Glutamatergic neuron (in vitro differentiated cells): ENCODE measurements at regions not wholly inside any gene's neighbourhood (a gene's known extent, or its start where the extent isn't known, plus 50 kb on each side); places are given as distances from the start of the nearest gene placed in this dataset.

Source experiments
- DNase-seq: peaks from one replicate; pipeline ENCODE4 v3.0.0; 2022
- H3K27ac Mint-ChIP-seq: one replicate; pipeline ENCODE4 v1.8.0; 2020; ENCODE audit warnings: mild to moderate bottlenecking, mixed read lengths, inconsistent platforms; ENCODE audit not compliant: unreplicated experiment
- H3K27me3 Mint-ChIP-seq: one replicate; pipeline ENCODE4 v1.8.0; 2020; ENCODE audit warnings: mild to moderate bottlenecking, moderate library complexity, mixed read lengths, inconsistent platforms; ENCODE audit not compliant: unreplicated experiment
- H3K36me3 Mint-ChIP-seq: one replicate; pipeline ENCODE4 v1.8.0; 2020; ENCODE audit warnings: mild to moderate bottlenecking, mixed read lengths, inconsistent platforms; ENCODE audit not compliant: unreplicated experiment
- H3K4me1 Mint-ChIP-seq: one replicate; pipeline ENCODE4 v1.8.0; 2020; ENCODE audit warnings: mild to moderate bottlenecking, low read depth, mixed read lengths, inconsistent platforms; ENCODE audit not compliant: unreplicated experiment
- H3K4me3 Mint-ChIP-seq: one replicate; pipeline ENCODE4 v1.8.0; 2020; ENCODE audit warnings: mild to moderate bottlenecking, mixed read lengths, inconsistent platforms; ENCODE audit not compliant: unreplicated experiment
- H3K9me3 Mint-ChIP-seq: one replicate; pipeline ENCODE4 v1.8.0; 2020; ENCODE audit warnings: mild to moderate bottlenecking, moderate library complexity, mixed read lengths, inconsistent platforms; ENCODE audit not compliant: unreplicated experiment
- CTCF ChIP-seq: fragments of 200-600 bp; sonication (generic); IDR thresholded peaks from one replicate; pipeline ENCODE4 v1.5.0; 2021; ENCODE audit not compliant: partially characterized antibody, unreplicated experiment

DNA sequence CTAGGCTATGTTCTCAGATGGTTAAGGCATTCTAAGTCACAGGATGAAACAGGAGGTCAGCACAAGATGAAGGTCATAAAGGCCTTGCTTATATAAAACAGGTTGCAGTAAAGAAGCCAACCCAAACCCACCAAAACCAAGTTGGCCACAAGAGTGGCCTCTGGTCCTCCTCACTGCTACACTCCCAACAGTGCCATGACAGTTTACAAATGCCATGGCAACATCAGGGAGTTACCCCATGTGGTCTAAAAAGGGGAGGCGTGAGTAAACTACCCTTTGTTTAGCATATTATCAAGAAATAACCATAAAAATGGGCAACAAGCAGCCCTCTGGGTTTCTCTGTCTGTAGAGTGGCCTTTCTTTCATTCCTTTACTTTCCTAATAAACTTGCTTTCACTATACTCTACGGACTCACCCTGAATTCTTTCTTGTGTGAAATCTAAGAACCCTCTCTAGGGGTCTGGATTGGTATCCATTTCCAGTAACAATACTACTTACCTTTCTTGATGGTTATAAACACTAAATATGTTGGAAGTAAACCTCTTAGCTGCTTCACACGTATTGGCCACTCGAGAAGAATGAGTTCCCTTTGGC lies 1237.9 kb downstream of the FAM181B start:
- H3K4me1 Mint-ChIP-seq = no peaks in the 10 kb centered on the region
- TF ChIP-seq CTCF = no peak
- DNase-seq = no peak
- H3K27ac Mint-ChIP-seq = no peak overlapping the region
- no peaks in the 10 kb centered on the region for H3K27me3 Mint-ChIP-seq
- H3K4me3 Mint-ChIP-seq = no peak overlapping the region
- no peaks in the 10 kb centered on the region for H3K9me3 Mint-ChIP-seq
- no peaks in the 10 kb centered on the region for H3K36me3 Mint-ChIP-seq

GRCh38 chr11:81494431-81494830 lies 1239.2 kb downstream of the FAM181B start:
- Mint-ChIP-seq H3K36me3 (no peaks in the 10 kb centered on the region), H3K27me3 (no peaks in the 10 kb centered on the region), H3K4me3 (no peak overlapping the region), H3K9me3 (no peaks in the 10 kb centered on the region), H3K4me1 (no peaks in the 10 kb centered on the region), H3K27ac (no peak overlapping the region)
- TF ChIP-seq CTCF = no peak
- no peak for DNase-seq

DNA sequence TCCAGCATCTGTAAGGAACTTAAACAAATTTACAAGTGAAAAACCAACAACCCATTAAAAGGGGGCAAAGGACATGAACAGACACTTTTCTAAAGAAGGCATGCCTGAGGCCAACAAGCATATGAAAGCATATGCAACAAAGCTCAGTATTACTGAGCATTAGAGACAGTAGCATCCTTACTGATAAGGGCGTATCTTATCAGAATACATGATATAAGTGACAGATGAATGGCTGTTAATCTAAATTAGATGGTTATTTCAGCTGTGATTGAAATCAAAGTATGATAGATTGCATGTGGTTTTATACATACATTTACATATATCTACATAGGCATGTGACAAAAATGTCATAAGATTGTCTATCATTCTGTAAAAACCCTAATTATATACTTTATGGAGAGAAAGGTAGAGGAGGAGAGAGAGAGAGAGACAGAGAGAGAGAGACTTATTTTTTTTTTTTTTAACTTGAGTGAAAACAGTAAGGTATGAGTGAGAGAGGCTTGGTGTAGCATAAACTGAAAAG lies 1240.7 kb downstream of the FAM181B start:
- Mint-ChIP-seq H3K4me3 (no peak overlapping the region), H3K27ac (no peak overlapping the region), H3K9me3 (no peaks in the 10 kb centered on the region), H3K4me1 (no peaks in the 10 kb centered on the region), H3K36me3 (no peaks in the 10 kb centered on the region), H3K27me3 (peaks cover 2% of the 10 kb centered on the region)
- DNase-seq = no peak
- no peak for TF ChIP-seq CTCF

DNA sequence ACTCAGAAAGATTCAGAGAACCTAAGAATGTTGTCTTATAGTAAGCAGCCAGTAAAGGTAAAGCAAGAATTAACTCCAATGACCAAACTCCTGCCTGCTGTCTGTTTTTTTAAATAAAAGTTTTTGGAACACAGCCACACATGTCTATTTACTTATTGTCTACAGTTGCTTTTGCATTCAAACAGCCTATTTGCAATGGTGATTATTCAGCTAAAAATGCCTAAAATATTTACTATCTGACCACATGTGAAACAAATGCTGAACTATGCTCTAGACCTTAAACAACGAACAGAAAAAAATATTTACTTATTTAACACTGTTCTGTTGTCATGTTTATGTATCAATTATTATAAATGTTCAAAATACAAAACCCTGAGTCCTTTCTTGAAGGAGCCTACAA lies 1246.6 kb downstream of the FAM181B start:
- H3K4me1 Mint-ChIP-seq = no peaks in the 10 kb centered on the region
- no peaks in the 10 kb centered on the region for H3K36me3 Mint-ChIP-seq
- peaks cover 2% of the 10 kb centered on the region for H3K27me3 Mint-ChIP-seq
- no peaks in the 10 kb centered on the region for H3K9me3 Mint-ChIP-seq
- TF ChIP-seq CTCF = no peak
- DNase-seq = no peak
- no peak overlapping the region for H3K4me3 Mint-ChIP-seq
- H3K27ac Mint-ChIP-seq = no peak overlapping the region

DNA sequence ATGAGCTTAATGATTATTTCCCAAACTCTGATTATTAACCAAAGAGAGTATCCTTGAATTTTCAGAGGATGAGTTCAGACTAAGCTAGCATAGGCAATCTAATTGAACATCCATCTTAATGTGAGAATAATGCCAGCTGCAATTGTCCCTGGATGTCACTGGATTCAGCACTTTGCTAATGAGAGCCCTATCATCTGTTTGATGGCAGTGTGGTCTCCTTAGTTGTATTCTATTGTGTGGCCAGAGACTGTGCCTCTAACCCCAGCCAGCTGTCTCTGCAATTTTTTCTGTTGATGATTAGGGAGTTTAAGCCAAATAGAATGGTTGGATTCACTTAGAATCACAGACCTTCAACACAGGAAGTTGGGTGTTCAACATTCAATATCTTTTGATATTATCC lies 1249.5 kb downstream of the FAM181B start:
- Mint-ChIP-seq H3K27me3 (peaks cover 2% of the 10 kb centered on the region), H3K27ac (no peak overlapping the region), H3K9me3 (no peaks in the 10 kb centered on the region), H3K4me1 (no peaks in the 10 kb centered on the region), H3K36me3 (no peaks in the 10 kb centered on the region), H3K4me3 (no peak overlapping the region)
- DNase-seq = no peak
- TF ChIP-seq CTCF = no peak
